Brain microvascular endothelial cell (primary cell): ENCODE measurements at regions not wholly inside any gene's neighbourhood (a gene's known extent, or its start where the extent isn't known, plus 50 kb on each side); places are given as distances from the start of the nearest gene placed in this dataset.

ENCODE experiments used
- DNase-seq: peaks from one replicate; pipeline ENCODE4 v3.0.0-alpha.2; 2020
- H3K27ac ChIP-seq: fragments of 250-450 bp; sonication (Bioruptor Pico); 2 replicates; pipeline ENCODE4 v1.5.1; 2020; ENCODE audit warnings: mild to moderate bottlenecking, moderate library complexity
- H3K27me3 ChIP-seq: fragments of 250-450 bp; sonication (Bioruptor Pico); replicated peaks from 2 replicates; pipeline ENCODE4 v1.5.1; 2020; ENCODE audit warnings: mild to moderate bottlenecking
- H3K36me3 ChIP-seq: fragments of 250-450 bp; sonication (Bioruptor Pico); replicated peaks from 2 replicates; pipeline ENCODE4 v1.5.1; 2020; ENCODE audit warnings: mild to moderate bottlenecking
- H3K4me3 ChIP-seq: 2 replicates; pipeline ENCODE4 v1.5.1; 2011; ENCODE audit warnings: low read depth, mild to moderate bottlenecking, control low read depth, low read length, moderate library complexity
- in situ Hi-C: cut with HindIII; loops from 2 replicates; pipeline ENCODE4 v1.10.0; 2017; ENCODE audit warnings: low sequenced_read_pairs, low pct_ligation_motif_present
- TF ChIP-seq, protein P1 (sequence below): IDR thresholded peaks from 2 replicates; pipeline ENCODE4 v1.5.1; 2011; ENCODE audit warnings: low read depth, mild to moderate bottlenecking, moderate library complexity, low read length, control low read depth, inconsistent platforms; ENCODE audit errors: missing control alignments

DNA sequence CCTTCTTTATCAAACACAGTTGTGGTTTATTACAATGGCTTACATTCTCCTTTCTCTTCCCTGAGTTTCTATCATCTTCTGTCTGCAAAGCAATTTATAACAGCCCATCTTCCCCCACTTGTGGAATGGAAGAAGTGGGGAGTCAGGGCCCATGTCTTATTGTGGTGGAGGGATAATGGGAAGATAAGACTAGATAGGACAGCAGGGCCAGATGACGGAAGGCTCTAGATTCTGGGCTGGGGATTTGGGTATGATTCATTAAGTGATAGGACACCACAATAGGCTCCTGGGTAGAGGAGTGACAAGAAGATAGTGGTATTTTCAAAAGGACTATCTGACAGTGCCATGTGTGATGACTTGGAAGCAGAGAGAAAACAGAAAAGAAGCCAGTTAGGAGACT is 450.6 kb downstream of the TTLL7 start:
- TF ChIP-seq, protein P1, sequence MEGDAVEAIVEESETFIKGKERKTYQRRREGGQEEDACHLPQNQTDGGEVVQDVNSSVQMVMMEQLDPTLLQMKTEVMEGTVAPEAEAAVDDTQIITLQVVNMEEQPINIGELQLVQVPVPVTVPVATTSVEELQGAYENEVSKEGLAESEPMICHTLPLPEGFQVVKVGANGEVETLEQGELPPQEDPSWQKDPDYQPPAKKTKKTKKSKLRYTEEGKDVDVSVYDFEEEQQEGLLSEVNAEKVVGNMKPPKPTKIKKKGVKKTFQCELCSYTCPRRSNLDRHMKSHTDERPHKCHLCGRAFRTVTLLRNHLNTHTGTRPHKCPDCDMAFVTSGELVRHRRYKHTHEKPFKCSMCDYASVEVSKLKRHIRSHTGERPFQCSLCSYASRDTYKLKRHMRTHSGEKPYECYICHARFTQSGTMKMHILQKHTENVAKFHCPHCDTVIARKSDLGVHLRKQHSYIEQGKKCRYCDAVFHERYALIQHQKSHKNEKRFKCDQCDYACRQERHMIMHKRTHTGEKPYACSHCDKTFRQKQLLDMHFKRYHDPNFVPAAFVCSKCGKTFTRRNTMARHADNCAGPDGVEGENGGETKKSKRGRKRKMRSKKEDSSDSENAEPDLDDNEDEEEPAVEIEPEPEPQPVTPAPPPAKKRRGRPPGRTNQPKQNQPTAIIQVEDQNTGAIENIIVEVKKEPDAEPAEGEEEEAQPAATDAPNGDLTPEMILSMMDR, result no peak
- Histone ChIP-seq H3K27me3 (no peaks in the 10 kb centered on the region), H3K27ac (no peak overlapping the region), H3K36me3 (no peaks in the 10 kb centered on the region), H3K4me3 (no peak overlapping the region)
- in situ Hi-C loops, result no loop called here
- no peak for DNase-seq

DNA sequence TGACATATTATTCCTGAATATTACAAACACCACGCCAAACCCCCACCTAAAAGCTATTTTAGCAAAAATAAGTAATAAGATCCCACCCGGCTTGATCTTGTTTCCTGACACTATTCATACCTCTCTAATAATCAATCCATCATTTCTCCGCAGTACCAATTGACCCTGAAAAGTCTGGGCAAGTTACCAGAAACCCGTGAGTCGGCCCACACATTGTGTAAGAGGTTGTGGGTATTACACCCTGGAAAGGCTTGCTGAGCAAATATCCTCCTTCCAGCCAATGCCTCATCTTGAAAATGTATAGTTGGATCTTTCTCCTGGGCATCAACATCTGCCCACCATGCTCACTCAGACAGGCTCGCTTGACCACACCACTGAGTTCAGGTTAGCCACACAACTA is 451.0 kb downstream of the TTLL7 start:
- in situ Hi-C loops, result no loop called here
- DNase-seq, result no peak
- Histone ChIP-seq H3K4me3 (no peak overlapping the region), H3K36me3 (no peaks in the 10 kb centered on the region), H3K27ac (no peak overlapping the region), H3K27me3 (no peaks in the 10 kb centered on the region)
- TF ChIP-seq, protein P1, result no peak

DNA sequence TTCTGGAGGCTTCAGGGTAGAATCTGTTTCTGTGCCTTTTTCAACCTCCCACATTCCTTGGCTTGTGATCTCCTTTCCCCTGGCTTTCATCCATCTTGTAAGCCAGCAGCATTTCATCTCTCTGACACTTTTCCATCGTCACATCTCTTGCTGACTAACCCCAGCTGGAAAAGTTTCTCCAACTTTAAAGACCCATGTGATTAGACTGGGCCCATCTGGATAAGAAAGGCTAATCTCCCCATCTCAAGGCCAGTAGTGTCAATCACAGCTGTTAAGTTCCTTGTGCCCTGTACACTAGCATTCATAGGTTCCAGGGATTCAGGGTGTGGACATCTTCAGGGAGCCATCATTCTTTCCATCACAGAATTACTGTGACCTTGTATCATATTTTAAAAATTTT is 452.1 kb downstream of the TTLL7 start:
- no peaks in the 10 kb centered on the region for H3K36me3 ChIP-seq
- no peak overlapping the region for H3K4me3 ChIP-seq
- H3K27me3 ChIP-seq, result no peaks in the 10 kb centered on the region
- no peak overlapping the region for H3K27ac ChIP-seq
- no peak for DNase-seq
- TF ChIP-seq, protein P1, result no peak
- in situ Hi-C loops, result no loop called here

DNA sequence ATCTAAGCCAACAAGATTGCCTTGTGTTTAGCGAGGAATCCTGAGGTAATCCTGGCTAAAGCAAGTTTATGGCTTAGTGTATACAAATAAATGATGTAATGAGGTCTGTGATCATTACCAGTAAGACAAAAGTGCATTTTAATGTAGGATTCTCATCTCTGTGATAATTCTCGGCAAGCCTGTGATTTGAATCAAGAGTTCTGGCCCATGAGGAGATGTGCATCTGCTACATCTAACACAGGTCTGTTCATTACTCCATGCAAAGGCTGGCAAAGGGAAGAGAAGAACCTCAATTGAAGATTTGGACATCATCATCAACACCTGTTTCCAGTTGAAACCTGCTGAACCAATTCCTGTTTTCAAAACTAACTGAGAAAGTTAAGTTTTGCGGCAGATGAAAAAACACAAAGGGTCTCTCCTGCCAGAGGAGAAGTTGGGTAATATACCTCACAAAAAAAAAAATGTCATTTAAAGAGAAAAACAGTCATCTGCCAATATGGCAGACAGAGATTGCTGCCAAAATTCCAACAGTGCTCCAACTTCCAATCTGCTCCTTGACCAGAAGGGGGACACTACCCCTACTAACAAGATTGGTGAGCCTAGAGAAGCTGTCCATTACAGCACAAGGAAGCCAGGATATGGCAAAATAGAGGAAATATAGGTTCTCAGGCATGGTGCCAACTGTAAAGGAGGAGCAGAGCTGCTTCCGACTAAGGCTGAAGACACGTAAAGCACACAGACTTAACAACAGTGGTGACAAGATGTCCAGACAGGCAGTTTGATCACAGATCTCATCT is 453.7 kb downstream of the TTLL7 start:
- Histone ChIP-seq H3K4me3 (no peak overlapping the region), H3K27me3 (no peaks in the 10 kb centered on the region), H3K27ac (no peak overlapping the region), H3K36me3 (no peaks in the 10 kb centered on the region)
- TF ChIP-seq, protein P1, result peak; percentile 37
- in situ Hi-C loops, result no loop called here
- DNase-seq, result no peak

DNA sequence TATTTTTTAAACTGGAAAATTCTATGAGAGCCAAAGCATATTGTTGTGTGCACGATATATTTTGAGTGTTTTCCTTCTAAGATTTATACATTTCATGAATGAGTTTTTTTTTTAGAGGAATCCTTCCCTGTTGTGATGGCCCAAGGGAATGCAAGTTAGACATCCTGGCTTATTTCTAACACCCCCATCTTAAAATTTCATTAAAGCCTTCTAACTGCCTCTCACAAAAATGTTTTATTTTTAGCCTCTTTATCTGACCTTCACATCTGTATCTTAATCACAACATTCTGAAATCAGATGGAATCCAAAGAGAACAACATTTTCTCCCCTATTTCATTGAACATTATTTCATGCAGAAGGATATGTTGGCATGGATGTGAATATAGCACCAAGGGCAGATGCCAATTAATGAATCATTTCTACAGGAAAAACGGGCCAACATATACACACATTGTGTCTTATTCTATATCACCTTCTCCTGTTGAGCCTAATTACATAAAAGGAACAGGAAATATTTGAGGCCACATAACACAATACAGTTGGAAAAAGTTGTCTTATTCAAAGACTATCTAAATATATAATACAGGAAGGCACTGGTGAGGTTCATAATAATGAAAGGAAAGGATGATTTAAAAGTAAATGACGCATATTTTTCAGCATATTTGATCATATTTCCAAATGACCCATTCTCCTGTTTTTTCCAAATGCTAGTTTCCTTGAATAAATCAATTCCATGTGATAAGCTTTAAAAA is 455.5 kb downstream of the TTLL7 start:
- in situ Hi-C loops, result no loop called here
- DNase-seq, result no peak
- H3K4me3 ChIP-seq, result no peak overlapping the region
- no peak overlapping the region for H3K27ac ChIP-seq
- H3K36me3 ChIP-seq, result no peaks in the 10 kb centered on the region
- TF ChIP-seq, protein P1, result no peak
- no peaks in the 10 kb centered on the region for H3K27me3 ChIP-seq
